ENCODE measurements at regions not wholly inside any gene's neighbourhood (a gene's known extent, or its start where the extent isn't known, plus 50 kb on each side); places are given as distances from the start of the nearest gene placed in this dataset.
A peak's percentile ranks its signal among the peaks of the same experiment; 100 is the strongest.

GRCh38 chr12:107495604-107496003 is 190.0 kb upstream of the PWP1 start:
- Histone ChIP-seq H2BK120ac (replicated peaks; ENCODE audit: low read depth, low read length) (no peak overlapping the region), H3K4ac (replicated peaks; ENCODE audit: insufficient read length, low read depth, low read length) (no peak overlapping the region), H3K36me3 (ENCODE audit: control insufficient read depth in 2 of 4, insufficient read depth in 4 of 4, low read length in 3 of 4) (no peaks in the 10 kb centered on the region), H4K91ac (replicated peaks; ENCODE audit: insufficient read length, low read length) (no peak overlapping the region), H3K14ac (ENCODE audit: insufficient read length) (no peak overlapping the region), H3K27me3 (replicated peaks in 1 of 4; ENCODE audit: control insufficient read depth in 3 of 4, extremely low read depth in 1 of 4, insufficient read depth in 3 of 4, low read length in 3 of 4) (no peaks in the 10 kb centered on the region), H4K20me1 (replicated peaks in 1 of 2; ENCODE audit: control insufficient read depth in 1 of 2, insufficient read depth in 2 of 2, low read length in 2 of 2) (peaks cover 0 to 3% of the 10 kb centered on the region in 2 experiments), H3K4me1 (replicated peaks in 1 of 4; ENCODE audit: control insufficient read depth in 3 of 4, insufficient read depth in 4 of 4, low read length in 3 of 4) (peaks cover 0 to 3% (median 0%) of the 10 kb centered on the region in 4 experiments; a peak in 2 of 7 replicates), H3K79me2 (ENCODE audit: control insufficient read depth in 1 of 2, insufficient read depth in 2 of 2, low read length in 2 of 2) (no peaks in the 10 kb centered on the region), H3K23ac (ENCODE audit: insufficient read length) (no peak overlapping the region), H2AK5ac (ENCODE audit: low read depth, low read length) (no peak overlapping the region), H3K27ac (ENCODE audit: low read depth, low read length) (no peak overlapping the region), H2AFZ (ENCODE audit: low read length) (no peak overlapping the region), H3K79me1 (ENCODE audit: low read depth, low read length) (no peaks in the 10 kb centered on the region; the same call in 1 of the 2 replicates), H4K8ac (ENCODE audit: extremely low read depth, insufficient read depth, low read length) (no peak overlapping the region), H2BK15ac (ENCODE audit: low read length) (no peak overlapping the region), H3K56ac (replicated peaks; ENCODE audit: insufficient read length, low read depth, low read length) (no peak overlapping the region), H2BK5ac (ENCODE audit: low read depth, low read length) (no peak overlapping the region), H3K4me3 (ENCODE audit: extremely low read depth in 1 of 4, insufficient read depth in 2 of 4, low read depth in 3 of 4, low read length in 4 of 4) (no peak overlapping the region), H2BK12ac (ENCODE audit: low read depth, low read length) (no peak overlapping the region), H4K5ac (ENCODE audit: insufficient read length, low read depth, low read length) (no peak overlapping the region), H3K23me2 (ENCODE audit: low read depth, low read length) (peaks cover 6% of the 10 kb centered on the region; the same call in 1 of the 2 replicates), H2BK20ac (ENCODE audit: low read length) (no peak overlapping the region), H3K4me2 (ENCODE audit: insufficient read depth in 1 of 2, low read depth in 2 of 2, low read length in 2 of 2) (no peak overlapping the region), H3K9me3 (ENCODE audit: insufficient read depth in 2 of 2, low read depth in 1 of 2, low read length in 1 of 2) (no peaks in the 10 kb centered on the region), H3K9ac (replicated peaks in 1 of 4; ENCODE audit: extremely low read depth in 1 of 4, low read depth in 3 of 4, low read length in 3 of 4) (no peak overlapping the region), H3K18ac (ENCODE audit: extremely low read depth, low read length) (no peak overlapping the region)
- TF ChIP-seq ATF2 (IDR thresholded peaks at IDR 0.05; ENCODE audit: low read length) (no peak), KDM1A (IDR thresholded peaks at IDR 0.05; ENCODE audit: borderline replicate concordance, low read length) (peak; percentile 83; the same call in 1 of the 2 replicates)
- POLR2A ChIA-PET (ENCODE audit: partially characterized antibody): interaction anchor here (1.7 kb wide), 1 partner anchor 14 kb away, joined by 4 read pairs; no protein-coding TSS in a partner anchor
- FAIRE-seq: no peak
- 88% methylated on average over 2 of the region's 2 CpGs; no CpG with 5 or more reads in 1 of the 2 experiments for WGBS, 2 experiments (ENCODE audit: extremely low coverage in 1 of 2, insufficient coverage in 1 of 2, insufficient read length in 1 of 2, insufficient replicate concordance in 2 of 2, low coverage in 1 of 2, low lambda C conversion rate in 2 of 2, missing lambda C conversion rate in 1 of 2)
- CTCF ChIA-PET (ENCODE audit: partially characterized antibody): interaction anchor here (0.8 kb wide), 1 partner anchor 16 kb away, joined by 3 read pairs; no protein-coding TSS in a partner anchor
- no peak for DNase-seq (ENCODE audit: low read depth in 1 of 2, low spot score in 2 of 2)

Measured in H1 (cell line).